ENCODE measurements at regions not wholly inside any gene's neighbourhood (a gene's known extent, or its start where the extent isn't known, plus 50 kb on each side); places are given as distances from the start of the nearest gene placed in this dataset.
"Not testable (repeated sequence)": the region's sequence is repeated elsewhere in the genome, so short reads cannot be mapped to it uniquely, and the experiment has no call there.

GRCh38 chr4:121583396-121583795, 113.4 kb downstream of the ANXA5 start:
- Histone ChIP-seq H3K4me1 (ENCODE audit: control insufficient read depth in 2 of 3, insufficient read depth in 2 of 3, low read depth in 1 of 3, low read length in 3 of 3) (no peaks in the 10 kb centered on the region), H3K4me3 (ENCODE audit: low read length in 3 of 3) (no peak overlapping the region), H3K27me3 (ENCODE audit: control insufficient read depth, insufficient read depth, low read length) (no peaks in the 10 kb centered on the region), H3K27ac (ENCODE audit: low read depth in 2 of 2, low read length in 2 of 2) (no peak overlapping the region), H3K36me3 (ENCODE audit: control insufficient read depth in 2 of 3, insufficient read depth in 3 of 3, low read length in 3 of 3) (no peaks in the 10 kb centered on the region), H3K9me3 (ENCODE audit: control insufficient read depth in 2 of 3, insufficient read depth in 1 of 3, low read length in 3 of 3) (no peaks in the 10 kb centered on the region), H3K9ac (ENCODE audit: low read length in 3 of 3) (no peak overlapping the region)
- TF ChIP-seq, protein P1, sequence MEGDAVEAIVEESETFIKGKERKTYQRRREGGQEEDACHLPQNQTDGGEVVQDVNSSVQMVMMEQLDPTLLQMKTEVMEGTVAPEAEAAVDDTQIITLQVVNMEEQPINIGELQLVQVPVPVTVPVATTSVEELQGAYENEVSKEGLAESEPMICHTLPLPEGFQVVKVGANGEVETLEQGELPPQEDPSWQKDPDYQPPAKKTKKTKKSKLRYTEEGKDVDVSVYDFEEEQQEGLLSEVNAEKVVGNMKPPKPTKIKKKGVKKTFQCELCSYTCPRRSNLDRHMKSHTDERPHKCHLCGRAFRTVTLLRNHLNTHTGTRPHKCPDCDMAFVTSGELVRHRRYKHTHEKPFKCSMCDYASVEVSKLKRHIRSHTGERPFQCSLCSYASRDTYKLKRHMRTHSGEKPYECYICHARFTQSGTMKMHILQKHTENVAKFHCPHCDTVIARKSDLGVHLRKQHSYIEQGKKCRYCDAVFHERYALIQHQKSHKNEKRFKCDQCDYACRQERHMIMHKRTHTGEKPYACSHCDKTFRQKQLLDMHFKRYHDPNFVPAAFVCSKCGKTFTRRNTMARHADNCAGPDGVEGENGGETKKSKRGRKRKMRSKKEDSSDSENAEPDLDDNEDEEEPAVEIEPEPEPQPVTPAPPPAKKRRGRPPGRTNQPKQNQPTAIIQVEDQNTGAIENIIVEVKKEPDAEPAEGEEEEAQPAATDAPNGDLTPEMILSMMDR (IDR thresholded peaks at IDR 0.05; ENCODE audit: borderline replicate concordance, extremely low read depth, insufficient read depth), result no peak
- DNase-seq (no peak), FAIRE-seq (no peak)
- intact Hi-C loops (cut with DNase I), result no loop called here

GRCh38 chr4:121582296-121582695, 114.5 kb downstream of the ANXA5 start:
- H3K27me3 ChIP-seq (ENCODE audit: control insufficient read depth, insufficient read depth, low read length), result no peaks in the 10 kb centered on the region
- no peaks in the 10 kb centered on the region for H3K9me3 ChIP-seq (ENCODE audit: control insufficient read depth in 2 of 3, insufficient read depth in 1 of 3, low read length in 3 of 3)
- H3K4me1 ChIP-seq (ENCODE audit: control insufficient read depth in 2 of 3, insufficient read depth in 2 of 3, low read depth in 1 of 3, low read length in 3 of 3), result no peaks in the 10 kb centered on the region
- DNase-seq (no peak), FAIRE-seq (no peak)
- intact Hi-C loops (cut with DNase I), result no loop called here
- H3K27ac ChIP-seq (ENCODE audit: low read depth in 2 of 2, low read length in 2 of 2), result no peak overlapping the region
- H3K4me3 ChIP-seq (ENCODE audit: low read length in 3 of 3), result no peak overlapping the region
- H3K9ac ChIP-seq (ENCODE audit: low read length in 3 of 3), result no peak overlapping the region
- TF ChIP-seq, protein P1 (IDR thresholded peaks at IDR 0.05; ENCODE audit: borderline replicate concordance, extremely low read depth, insufficient read depth), result no peak
- no peaks in the 10 kb centered on the region for H3K36me3 ChIP-seq (ENCODE audit: control insufficient read depth in 2 of 3, insufficient read depth in 3 of 3, low read length in 3 of 3)

DNA sequence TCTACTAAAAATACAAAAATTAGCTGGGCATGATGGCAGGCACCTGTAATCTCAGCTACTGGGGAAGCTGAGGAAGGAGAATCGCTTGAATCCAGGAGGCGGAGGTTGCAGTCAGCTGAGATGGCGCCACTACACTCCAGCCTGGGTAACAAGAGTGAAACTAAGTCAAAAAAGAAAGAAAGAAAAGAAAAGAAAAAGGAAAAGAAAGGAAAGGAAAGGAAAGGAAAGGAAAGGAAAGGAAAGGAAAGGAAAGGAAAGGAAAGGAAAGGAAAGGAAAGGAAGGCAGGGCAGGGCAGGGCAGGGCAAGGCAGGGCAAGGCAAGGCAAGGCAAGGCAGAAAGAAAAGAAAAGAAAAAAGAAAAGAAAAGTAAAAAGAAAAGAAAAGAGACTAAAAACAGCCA, 121.4 kb downstream of the ANXA5 start:
- DNase-seq; H3K4me3 ChIP-seq (ENCODE audit: low read length in 3 of 3); H3K36me3 ChIP-seq (ENCODE audit: control insufficient read depth in 2 of 3, insufficient read depth in 3 of 3, low read length in 3 of 3); H3K9me3 ChIP-seq (ENCODE audit: control insufficient read depth in 2 of 3, insufficient read depth in 1 of 3, low read length in 3 of 3); H3K27ac ChIP-seq (ENCODE audit: low read depth in 2 of 2, low read length in 2 of 2); FAIRE-seq; intact Hi-C loops (cut with DNase I); H3K9ac ChIP-seq (ENCODE audit: low read length in 3 of 3); H3K4me1 ChIP-seq (ENCODE audit: control insufficient read depth in 2 of 3, insufficient read depth in 2 of 3, low read depth in 1 of 3, low read length in 3 of 3); H3K27me3 ChIP-seq (ENCODE audit: control insufficient read depth, insufficient read depth, low read length): not testable (repeated sequence)

DNA sequence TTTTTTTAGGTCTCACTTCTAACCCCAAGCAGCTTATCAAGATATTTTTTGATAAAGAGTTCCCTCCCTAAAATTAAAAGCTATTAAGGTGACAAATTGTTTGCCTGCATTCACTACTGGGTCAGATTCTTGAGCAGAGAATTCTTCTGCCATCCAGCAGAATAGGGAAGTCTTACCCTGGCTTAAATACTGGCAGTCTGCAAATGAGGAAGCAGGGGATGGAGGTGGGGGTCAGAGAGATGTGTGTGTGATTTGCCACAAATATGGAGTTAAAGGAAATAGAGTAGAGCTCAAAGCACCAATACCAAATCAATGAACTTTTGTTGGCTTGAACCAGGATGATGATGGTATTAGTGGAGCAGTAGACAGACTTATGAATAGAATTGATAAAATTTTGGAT, 122.2 kb downstream of the ANXA5 start:
- DNase-seq, result no peak
- Histone ChIP-seq H3K9me3 (ENCODE audit: control insufficient read depth in 2 of 3, insufficient read depth in 1 of 3, low read length in 3 of 3) (no peaks in the 10 kb centered on the region), H3K27me3 (ENCODE audit: control insufficient read depth, insufficient read depth, low read length) (no peaks in the 10 kb centered on the region), H3K4me1 (ENCODE audit: control insufficient read depth in 2 of 3, insufficient read depth in 2 of 3, low read depth in 1 of 3, low read length in 3 of 3) (no peaks in the 10 kb centered on the region), H3K9ac (ENCODE audit: low read length in 3 of 3) (no peak overlapping the region), H3K4me3 (ENCODE audit: low read length in 3 of 3) (no peak overlapping the region), H3K27ac (ENCODE audit: low read depth in 2 of 2, low read length in 2 of 2) (no peak overlapping the region), H3K36me3 (ENCODE audit: control insufficient read depth in 2 of 3, insufficient read depth in 3 of 3, low read length in 3 of 3) (no peaks in the 10 kb centered on the region)
- intact Hi-C loops (cut with DNase I), result no loop called here
- FAIRE-seq, result no peak
- TF ChIP-seq, protein P1 (IDR thresholded peaks at IDR 0.05; ENCODE audit: borderline replicate concordance, extremely low read depth, insufficient read depth), result no peak

Data from kidney (tissue), 13 donors.